CD14-positive monocyte (primary cell): ENCODE measurements at regions not wholly inside any gene's neighbourhood (a gene's known extent, or its start where the extent isn't known, plus 50 kb on each side); places are given as distances from the start of the nearest gene placed in this dataset.

Experiments used
- DNase-seq, 3 donors: peaks; one replicate each; pipeline ENCODE4 v3.0.0-alpha.2; 2011 to 2022
- H2AFZ ChIP-seq: 2 replicates; pipeline ENCODE4 v1.6.0; 2012; ENCODE audit warnings: mild to moderate bottlenecking, low read depth, low read length, inconsistent platforms; ENCODE audit not compliant: insufficient read depth, poor library complexity, severe bottlenecking
- H3K27ac ChIP-seq, 2 donors: 1 replicate in 1 of 2; 2 replicates in 1 of 2; pipeline ENCODE4 v1.5.1; 2012 to 2013; ENCODE audit warnings: low read length in 2 of 2, control low read depth in 1 of 2, inconsistent platforms in 1 of 2, low read depth in 1 of 2, mild to moderate bottlenecking in 1 of 2
- H3K27me3 ChIP-seq, 2 donors: one replicate each; pipeline versions ENCODE4 v1.6.0 to v1.6.1; 2011 to 2013; ENCODE audit warnings: low read length in 2 of 2; ENCODE audit not compliant: control insufficient read depth in 2 of 2, insufficient read depth in 2 of 2
- H3K36me3 ChIP-seq, 2 donors: replicated peaks in 1 of 2; 1 replicate in 1 of 2; 2 replicates in 1 of 2; pipeline versions ENCODE4 v1.5.1 to v1.6.1; 2012 to 2013; ENCODE audit warnings: low read length in 2 of 2, control low read depth in 1 of 2, inconsistent platforms in 1 of 2, mild to moderate bottlenecking in 1 of 2; ENCODE audit not compliant: insufficient read depth in 2 of 2, control insufficient read depth in 1 of 2
- H3K4me1 ChIP-seq, 2 donors: 1 replicate in 1 of 2; 2 replicates in 1 of 2; pipeline versions ENCODE4 v1.5.1 to v1.6.1; 2012 to 2013; ENCODE audit warnings: low read length in 2 of 2, control low read depth in 1 of 2, inconsistent platforms in 1 of 2, mild to moderate bottlenecking in 1 of 2, moderate library complexity in 1 of 2; ENCODE audit not compliant: insufficient read depth in 2 of 2, control insufficient read depth in 1 of 2
- H3K4me2 ChIP-seq: replicated peaks from 2 replicates; pipeline ENCODE3; 2012; ENCODE audit warnings: low read length, moderate library complexity, mild to moderate bottlenecking; ENCODE audit not compliant: poor library complexity, severe bottlenecking; ENCODE audit errors: extremely low read depth
- H3K4me3 ChIP-seq, 3 experiments: fragments of 200-600 bp in 1 of 3; sonication (generic) in 1 of 3; replicated peaks in 1 of 3; 1 replicate in 2 of 3; 2 replicates in 1 of 3; pipeline ENCODE4 v1.5.1; 2011 to 2013; ENCODE audit warnings: low read length in 3 of 3, mild to moderate bottlenecking in 3 of 3, control low read depth in 2 of 3, low read depth in 2 of 3, inconsistent platforms in 1 of 3, moderate library complexity in 1 of 3
- H3K79me2 ChIP-seq: 2 replicates; pipeline ENCODE4 v1.6.0; 2012; ENCODE audit warnings: mild to moderate bottlenecking, control low read depth, inconsistent platforms, low read length, moderate library complexity; ENCODE audit not compliant: insufficient read depth
- H3K9ac ChIP-seq: 2 replicates; pipeline ENCODE4 v1.6.0; 2017; ENCODE audit warnings: low read length, mild to moderate bottlenecking; ENCODE audit not compliant: insufficient read depth, poor library complexity, severe bottlenecking
- H3K9me3 ChIP-seq, 2 donors: replicated peaks in 1 of 2; 1 replicate in 1 of 2; 2 replicates in 1 of 2; pipeline versions ENCODE4 v1.5.1 to v1.6.1; 2012 to 2013; ENCODE audit warnings: low read length in 2 of 2, control low read depth in 1 of 2; ENCODE audit not compliant: control insufficient read depth in 1 of 2, insufficient read depth in 1 of 2
- H4K20me1 ChIP-seq: 2 replicates; pipeline ENCODE4 v1.6.0; 2012; ENCODE audit warnings: mild to moderate bottlenecking, low read length, control low read depth, moderate library complexity; ENCODE audit not compliant: insufficient read depth
- H3K27ac Mint-ChIP-seq, 7 donors: one replicate each; pipeline ENCODE4 v1.8.0; 2020; ENCODE audit warnings: mild to moderate bottlenecking in 7 of 7, mixed read lengths in 7 of 7, moderate library complexity in 6 of 7, inconsistent platforms in 2 of 7
- H3K27me3 Mint-ChIP-seq, 3 donors: one replicate each; pipeline ENCODE4 v1.8.0; 2021 to 2022; ENCODE audit warnings: low read depth in 3 of 3, mild to moderate bottlenecking in 3 of 3, mixed read lengths in 3 of 3, moderate library complexity in 3 of 3, inconsistent platforms in 1 of 3
- H3K36me3 Mint-ChIP-seq, 2 donors: one replicate each; pipeline ENCODE4 v1.8.0; 2020; ENCODE audit warnings: mixed read lengths in 2 of 2, inconsistent platforms in 1 of 2, mild to moderate bottlenecking in 1 of 2
- H3K4me1 Mint-ChIP-seq: one replicate; pipeline ENCODE4 v1.8.0; 2020; ENCODE audit warnings: mild to moderate bottlenecking, mixed read lengths
- H3K4me3 Mint-ChIP-seq, 2 donors: one replicate each; pipeline ENCODE4 v1.8.0; 2020; ENCODE audit warnings: mild to moderate bottlenecking in 2 of 2, mixed read lengths in 2 of 2, moderate library complexity in 1 of 2
- H3K9me3 Mint-ChIP-seq, 7 donors: one replicate each; pipeline ENCODE4 v1.8.0; 2020 to 2022; ENCODE audit warnings: mixed read lengths in 7 of 7, mild to moderate bottlenecking in 6 of 7, moderate library complexity in 6 of 7, inconsistent platforms in 2 of 7
- CTCF ChIP-seq: fragments of 200-600 bp; IDR thresholded peaks from one replicate; pipeline ENCODE4 v1.8.0; 2022; ENCODE audit warnings: antibody characterized with exemption, mild to moderate bottlenecking
- WGBS: methylation state at CpG from one replicate; pipeline ENCODE4 v1.1.5; 2013; ENCODE audit warnings: missing lambda C conversion rate; ENCODE audit not compliant: insufficient coverage; 5-methylcytosine and 5-hydroxymethylcytosine counted together
- intact Hi-C, 2 donors: fragments of 100-400 bp; cut with micrococcal nuclease; formaldehyde crosslinking; loops; one replicate each; pipeline versions ENCODE4 v1.15.0 to v1.15.1; 2023

- peaks cover 10 to 17% (median 13%) of the 10 kb centered on the region in 7 donors for H3K9me3 Mint-ChIP-seq
These were observed 999.2 kb upstream of the GOT2 start for GRCh38 chr16:59733321-59733720.

GRCh38 chr16:59729613-59730012 is 995.5 kb upstream of the GOT2 start:
- peak overlapping the region in 1 of 7 donors; percentile 9 for H3K27ac Mint-ChIP-seq
- Histone ChIP-seq H3K4me2 (no peak overlapping the region), H4K20me1 (no peaks in the 10 kb centered on the region), H3K9me3 (peaks cover 18 to 20% of the 10 kb centered on the region in 2 donors), H3K36me3 (no peaks in the 10 kb centered on the region), H3K9ac (no peak overlapping the region), H3K4me1 (no peaks in the 10 kb centered on the region), H2AFZ (no peak overlapping the region), H3K4me3 (no peak overlapping the region), H3K27ac (no peak overlapping the region), H3K27me3 (no peaks in the 10 kb centered on the region), H3K79me2 (no peaks in the 10 kb centered on the region)
- H3K9me3 Mint-ChIP-seq, result peaks cover 9 to 17% (median 13%) of the 10 kb centered on the region in 7 donors
- TF ChIP-seq CTCF, result no peak
- WGBS, result 93% methylated on average over 3 of the region's 3 CpGs
- no peaks in the 10 kb centered on the region for H3K36me3 Mint-ChIP-seq
- no peak for DNase-seq
- H3K4me1 Mint-ChIP-seq, result no peaks in the 10 kb centered on the region
- H3K27me3 Mint-ChIP-seq, result peaks cover 0 to 4% (median 0%) of the 10 kb centered on the region in 3 donors
- intact Hi-C loops, result no loop called here
- no peak overlapping the region for H3K4me3 Mint-ChIP-seq

More at GRCh38 chr16:59733321-59733720, 999.2 kb upstream of the GOT2 start:
- Histone ChIP-seq H3K9me3 (peaks cover 17 to 18% of the 10 kb centered on the region in 2 donors), H3K27ac (no peak overlapping the region), H2AFZ (no peak overlapping the region), H4K20me1 (no peaks in the 10 kb centered on the region), H3K79me2 (no peaks in the 10 kb centered on the region), H3K4me1 (no peaks in the 10 kb centered on the region), H3K4me2 (no peak overlapping the region), H3K36me3 (no peaks in the 10 kb centered on the region), H3K27me3 (no peaks in the 10 kb centered on the region), H3K9ac (no peak overlapping the region), H3K4me3 (no peak overlapping the region)
- peaks cover 0 to 1% (median 0%) of the 10 kb centered on the region in 3 donors for H3K27me3 Mint-ChIP-seq
- H3K36me3 Mint-ChIP-seq, result no peaks in the 10 kb centered on the region
- no peaks in the 10 kb centered on the region for H3K4me1 Mint-ChIP-seq
- no peak for DNase-seq
- no peak overlapping the region for H3K4me3 Mint-ChIP-seq
- H3K27ac Mint-ChIP-seq, result no peak overlapping the region
- no peak for TF ChIP-seq CTCF
- intact Hi-C loops, result no loop called here
